HG02943 (cell line): ENCODE measurements at regions not wholly inside any gene's neighbourhood (a gene's known extent, or its start where the extent isn't known, plus 50 kb on each side); places are given as distances from the start of the nearest gene placed in this dataset.
"Not testable (repeated sequence)": the region's sequence is repeated elsewhere in the genome, so short reads cannot be mapped to it uniquely, and the experiment has no call there.

Experiments used
- ATAC-seq: cut with Tn5 transposase; IDR thresholded peaks from one replicate; pipeline ENCODE4 v1.9.1; 2021; ENCODE audit warnings: mild to moderate bottlenecking, low read depth, moderate library complexity; ENCODE audit not compliant: unreplicated experiment

DNA sequence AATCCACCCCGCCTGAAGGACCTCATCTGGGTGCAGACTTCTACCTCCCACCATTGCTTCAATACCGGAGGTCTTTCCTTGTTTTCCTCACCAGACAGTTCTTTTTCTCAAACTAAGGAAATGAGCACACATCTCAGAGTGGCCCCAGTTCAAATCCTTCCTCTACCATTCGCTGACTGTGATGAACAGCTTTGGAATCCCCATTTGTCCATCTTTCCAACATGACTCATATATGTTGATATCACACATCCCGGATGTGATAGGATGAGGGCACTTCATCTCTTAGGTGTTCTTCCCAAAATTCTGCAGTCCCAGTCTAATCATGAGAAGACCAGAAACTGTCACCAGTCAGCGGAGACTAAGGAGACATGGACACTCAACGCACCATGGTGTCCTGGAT, 67.9 kb upstream of the SMURF2 start:
- ATAC-seq: not testable (repeated sequence)

DNA sequence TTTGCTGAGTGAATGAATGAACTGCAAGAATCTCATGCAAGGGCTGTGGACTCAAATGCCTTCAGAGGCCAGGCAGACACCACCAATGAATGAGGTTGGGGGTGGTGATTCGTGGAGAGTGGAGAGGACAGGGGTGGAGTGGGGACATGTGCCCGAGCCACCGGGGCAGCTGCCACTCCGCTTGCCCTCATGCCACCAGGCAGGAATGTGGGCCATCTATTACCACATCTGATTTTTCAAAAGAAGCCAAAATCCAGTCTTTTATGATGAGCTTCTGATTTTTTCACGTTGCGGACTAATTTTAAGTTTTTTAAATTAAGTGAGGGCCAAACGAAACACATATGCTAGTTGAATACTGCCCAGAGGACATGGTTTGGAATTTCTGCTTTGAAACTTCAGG, 67.1 kb upstream of the SMURF2 start:
- no peak for ATAC-seq

DNA sequence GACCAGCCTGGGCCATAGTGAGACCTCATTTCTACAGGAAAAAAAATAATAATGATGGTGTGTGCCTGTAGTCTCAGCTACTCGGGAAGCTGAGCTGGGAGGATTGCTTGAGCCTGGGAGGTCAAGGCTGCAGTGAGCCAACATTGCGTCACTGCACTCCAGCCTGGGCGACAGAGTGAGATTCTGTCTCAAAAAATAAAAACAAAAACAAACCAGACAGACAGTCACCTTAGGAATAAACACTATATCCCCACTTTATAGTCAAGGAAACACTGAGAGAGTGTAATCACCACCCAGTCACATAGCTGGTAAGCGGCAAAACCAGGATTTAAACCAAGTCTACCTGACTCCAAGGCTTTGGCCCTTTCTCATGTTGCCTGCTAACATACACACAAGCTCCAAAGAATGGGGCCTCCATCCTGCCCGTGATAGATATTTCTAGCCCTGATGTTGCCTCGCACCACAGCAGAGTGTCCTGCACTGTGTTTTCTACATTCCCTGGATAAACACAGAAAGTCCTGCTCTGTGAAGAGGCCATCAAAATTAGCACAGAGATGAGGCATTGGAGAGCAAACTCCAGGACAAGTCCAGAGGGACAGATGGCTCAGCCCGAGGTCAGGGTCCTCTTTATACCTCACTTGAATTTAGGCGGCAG, 66.1 kb upstream of the SMURF2 start:
- ATAC-seq: no peak

DNA sequence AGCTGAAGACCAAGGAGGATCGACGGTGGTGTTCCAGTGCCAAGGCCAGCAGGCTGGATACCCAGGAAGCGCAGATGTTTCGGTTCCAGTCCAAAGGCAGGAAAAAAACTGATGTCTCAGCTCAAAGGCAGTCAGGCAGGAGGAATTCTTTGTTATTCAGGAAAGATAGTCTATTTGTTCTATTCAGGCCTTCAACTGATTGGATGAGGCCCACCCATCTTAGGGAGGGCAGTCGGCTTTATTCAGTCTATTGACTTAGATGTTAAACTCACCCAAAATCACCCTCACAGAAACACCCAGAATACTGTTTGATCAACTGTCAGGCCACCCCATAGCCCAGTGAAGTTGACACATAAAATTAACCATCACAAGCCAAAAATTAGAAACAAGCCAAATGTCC, 63.9 kb upstream of the SMURF2 start:
- not testable (repeated sequence) for ATAC-seq

DNA sequence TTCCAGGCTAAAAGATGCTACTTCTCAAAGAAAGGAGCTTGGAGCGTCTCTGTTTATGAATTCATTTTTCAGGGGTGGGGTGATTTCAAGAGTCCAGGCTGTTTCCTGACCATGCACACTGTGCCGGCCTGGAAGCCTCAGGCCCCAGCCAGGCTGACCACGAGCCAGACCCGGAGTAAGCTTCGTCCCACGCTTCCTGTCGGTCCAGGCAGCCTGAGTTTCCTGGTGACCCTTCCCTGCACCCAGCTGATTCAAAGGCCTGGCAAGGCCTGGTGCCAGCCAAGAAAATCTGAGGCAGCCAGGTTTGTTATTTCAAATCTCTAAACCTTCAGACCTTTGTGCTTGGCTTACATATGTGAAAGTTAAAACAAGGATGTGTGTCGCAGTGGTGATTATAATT, 62.1 kb upstream of the SMURF2 start:
- not testable (repeated sequence) for ATAC-seq

DNA sequence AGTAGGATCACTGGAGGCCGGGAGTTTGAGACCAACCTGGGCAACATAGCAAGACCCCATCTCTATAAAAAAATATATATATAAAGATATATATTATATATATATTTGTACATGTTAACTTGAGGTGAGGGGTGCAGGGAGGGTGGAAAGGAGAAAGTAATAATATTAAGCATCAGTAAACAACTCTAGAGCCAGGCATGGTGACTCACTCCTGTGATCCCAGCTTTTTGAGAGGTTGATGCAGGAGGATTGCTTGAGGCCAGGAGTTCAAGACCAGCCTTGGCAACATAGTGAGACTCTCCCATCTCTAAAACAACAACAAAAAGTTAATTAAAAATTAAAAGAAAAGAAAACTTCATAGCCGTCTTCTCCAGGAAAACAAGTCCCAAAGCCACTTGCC, 61.7 kb upstream of the SMURF2 start:
- no peak for ATAC-seq

DNA sequence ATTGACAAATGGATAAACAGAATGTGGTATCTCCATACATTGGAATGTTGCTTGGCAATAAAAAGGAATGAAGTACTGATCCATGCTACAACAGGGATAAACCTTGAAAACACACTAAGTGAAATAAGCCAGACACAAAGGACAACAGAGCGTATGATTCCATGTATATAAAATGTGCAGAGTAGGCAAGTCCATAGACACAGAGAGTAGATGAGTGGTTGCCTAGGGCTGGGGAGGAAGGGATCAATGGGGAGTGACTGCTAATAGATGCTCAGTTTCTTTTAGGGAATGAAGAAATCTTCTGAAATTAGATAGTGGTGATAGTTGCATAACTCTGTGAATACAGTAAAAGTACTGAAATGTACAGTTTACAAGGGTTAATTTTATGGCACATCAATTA, 59.4 kb upstream of the SMURF2 start:
- ATAC-seq: not testable (repeated sequence)

DNA sequence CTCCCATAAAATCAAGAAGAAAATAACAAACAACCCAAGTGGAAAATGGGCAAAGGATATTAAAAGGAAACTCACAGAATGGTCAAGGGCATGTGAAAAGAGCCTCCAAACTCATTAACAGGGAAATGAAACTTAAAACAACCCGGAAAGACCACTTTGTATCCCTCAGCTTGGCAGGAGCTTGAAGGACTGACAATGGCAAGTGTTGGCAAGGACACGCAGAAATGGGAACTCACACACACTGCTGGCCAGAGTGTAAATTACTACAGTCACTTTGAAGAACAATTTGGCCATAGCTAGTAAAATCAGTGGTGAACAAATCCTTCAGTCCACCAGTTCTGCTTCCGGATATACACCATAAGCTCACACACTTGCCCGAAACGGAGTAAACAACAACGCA, 58.1 kb upstream of the SMURF2 start:
- ATAC-seq: not testable (repeated sequence)

DNA sequence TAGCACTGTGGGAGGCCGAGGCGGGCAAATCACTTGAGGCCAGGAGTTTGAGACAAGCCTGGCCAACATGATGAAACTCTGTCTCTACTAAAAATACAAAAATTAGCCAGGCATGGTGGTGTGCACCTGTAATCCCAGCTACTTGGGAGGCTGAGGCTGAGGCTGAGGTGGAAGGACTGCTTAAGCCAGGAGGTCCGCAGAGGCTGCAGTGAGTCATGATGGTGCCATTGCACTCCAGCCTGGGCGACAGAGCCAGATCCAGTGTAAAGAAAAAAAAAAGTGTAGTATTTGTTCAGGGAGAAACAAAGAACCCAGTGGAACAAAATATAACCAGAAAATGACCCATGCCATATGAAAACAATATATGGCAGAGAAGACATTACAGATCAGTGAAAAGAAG, 57.4 kb upstream of the SMURF2 start:
- ATAC-seq: not testable (repeated sequence)

DNA sequence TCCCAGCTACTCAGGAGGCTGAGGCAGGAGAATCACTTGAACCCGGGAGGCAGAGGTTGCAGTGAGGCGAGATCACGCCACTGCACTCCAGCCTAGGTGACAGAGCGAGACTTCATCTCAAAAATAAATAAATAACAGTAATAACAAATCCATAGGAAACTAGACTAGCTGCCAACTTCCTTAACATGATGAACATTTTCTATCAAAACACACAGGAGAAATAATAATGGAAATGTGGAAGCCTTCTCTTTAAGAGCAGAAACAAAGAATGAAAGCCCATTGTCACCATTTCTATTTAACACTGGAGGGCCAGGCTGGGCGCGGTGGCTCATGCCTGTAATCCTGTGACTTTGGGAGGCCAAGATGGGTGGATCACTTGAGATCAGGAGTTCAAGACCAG, 56.7 kb upstream of the SMURF2 start:
- ATAC-seq: not testable (repeated sequence)

DNA sequence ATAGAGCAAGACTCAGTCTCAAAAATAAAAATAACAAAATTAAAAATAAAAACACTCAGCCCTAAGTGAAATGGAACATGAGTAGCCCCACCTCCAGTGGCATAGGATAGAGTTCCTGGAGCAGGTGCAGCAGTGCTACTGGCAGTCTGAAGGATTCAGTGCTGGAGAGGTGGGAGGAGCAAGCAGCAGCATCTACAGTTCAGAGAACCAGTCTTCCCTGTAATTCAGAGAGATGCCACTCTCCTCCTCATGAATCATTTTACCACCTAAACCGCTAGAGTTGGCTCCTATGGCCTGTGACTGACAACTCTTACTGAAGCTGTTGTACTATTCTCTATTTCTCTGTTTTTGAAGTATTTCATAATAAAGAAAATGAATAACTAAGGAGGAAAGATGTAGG, 56.0 kb upstream of the SMURF2 start:
- ATAC-seq: no peak

DNA sequence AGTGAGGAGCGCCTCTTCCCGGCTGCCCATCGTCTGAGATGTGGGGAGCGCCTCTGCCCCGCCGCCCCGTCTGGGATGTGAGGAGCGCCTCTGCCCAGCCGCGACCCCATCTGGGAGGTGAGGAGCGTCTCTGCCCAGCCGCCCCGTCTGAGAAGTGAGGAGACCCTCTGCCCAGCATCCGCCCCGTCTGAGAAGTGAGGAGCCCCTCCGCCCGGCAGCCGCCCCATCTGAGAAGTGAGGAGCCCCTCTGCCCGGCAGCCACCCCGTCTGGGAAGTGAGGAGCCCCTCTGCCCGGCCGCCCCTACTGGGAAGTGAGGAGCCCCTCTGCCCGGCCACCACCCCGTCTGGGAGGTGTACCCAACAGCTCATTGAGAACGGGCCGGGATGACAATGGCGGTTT, 54.4 kb upstream of the SMURF2 start:
- ATAC-seq: not testable (repeated sequence)

DNA sequence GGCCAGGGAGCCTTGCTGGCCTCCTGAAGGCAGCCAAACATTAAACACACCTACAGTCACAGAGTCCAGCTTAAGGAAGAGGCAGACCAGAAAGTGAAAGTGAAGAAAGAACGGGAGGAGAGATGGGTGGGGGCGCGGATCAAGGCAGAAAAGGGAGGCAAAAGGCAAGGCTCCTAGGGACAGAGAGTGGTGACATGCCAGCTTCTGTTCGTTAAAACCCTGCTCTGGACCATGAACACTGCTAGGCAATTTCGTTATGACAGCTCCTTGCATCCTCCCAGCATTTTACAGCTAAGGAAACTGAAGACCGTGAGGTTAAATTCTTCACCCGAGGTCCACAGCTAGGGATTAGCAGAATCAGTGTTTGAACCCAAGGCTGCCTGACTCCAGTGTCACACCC, 51.7 kb upstream of the SMURF2 start:
- not testable (repeated sequence) for ATAC-seq

DNA sequence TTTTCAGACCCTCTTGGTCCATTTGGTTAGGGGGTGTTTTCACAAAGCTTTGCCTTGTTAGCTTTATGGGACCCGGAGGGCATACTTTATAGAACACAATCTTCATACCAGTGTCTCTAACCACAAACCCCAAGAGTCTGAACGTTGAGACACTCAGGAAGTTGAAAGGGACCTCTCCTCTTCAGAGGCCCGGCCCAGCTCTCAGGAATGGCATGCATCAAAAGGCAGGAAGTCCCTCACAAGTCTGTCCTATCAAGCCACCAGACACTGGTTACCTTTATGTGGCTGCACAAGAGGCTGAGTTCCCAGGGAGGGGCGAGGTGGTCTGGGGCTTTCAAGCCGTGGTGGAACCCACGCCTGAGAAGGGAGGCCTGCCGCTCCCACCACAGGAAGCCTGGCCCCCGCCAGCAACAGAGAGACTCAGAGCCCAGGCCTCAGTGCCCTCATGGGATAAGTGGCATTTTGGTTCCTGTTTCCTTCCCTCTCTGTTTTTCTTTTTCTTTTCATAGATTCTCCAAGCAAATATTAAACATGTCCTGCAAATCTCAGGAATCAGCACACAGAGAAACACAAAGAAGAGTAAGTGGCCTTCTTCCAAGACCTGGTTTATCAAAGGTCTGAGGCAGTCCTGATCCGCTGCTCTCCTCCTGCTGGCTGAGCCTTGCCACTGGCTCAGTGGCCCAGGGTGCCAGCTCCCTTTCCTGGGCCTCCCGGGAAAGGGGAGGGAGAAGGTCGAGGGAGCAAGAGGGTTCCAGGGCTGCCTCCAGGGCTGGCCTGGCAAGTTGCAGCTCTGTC, 50.6 kb upstream of the SMURF2 start:
- not testable (repeated sequence) for ATAC-seq
